Fibroblast of mammary gland (primary cell): ENCODE measurements at regions not wholly inside any gene's neighbourhood (a gene's known extent, or its start where the extent isn't known, plus 50 kb on each side); places are given as distances from the start of the nearest gene placed in this dataset.
"Not testable (repeated sequence)": the region's sequence is repeated elsewhere in the genome, so short reads cannot be mapped to it uniquely, and the experiment has no call there.

Source experiments
- DNase-seq: peaks from one replicate; pipeline ENCODE4 v3.0.0-alpha.2; 2010; ENCODE audit warnings: low read depth
- H3K4me3 ChIP-seq: 2 replicates; pipeline ENCODE4 v1.5.1; 2011; ENCODE audit warnings: low read depth, mild to moderate bottlenecking, low read length, moderate library complexity; ENCODE audit not compliant: control insufficient read depth
- TF ChIP-seq, protein P1 (sequence below): conservative IDR thresholded peaks from 2 replicates; pipeline ENCODE4 v1.5.1; 2011; ENCODE audit warnings: low read depth, low read length, inconsistent platforms; ENCODE audit not compliant: control insufficient read depth, insufficient read depth

DNA sequence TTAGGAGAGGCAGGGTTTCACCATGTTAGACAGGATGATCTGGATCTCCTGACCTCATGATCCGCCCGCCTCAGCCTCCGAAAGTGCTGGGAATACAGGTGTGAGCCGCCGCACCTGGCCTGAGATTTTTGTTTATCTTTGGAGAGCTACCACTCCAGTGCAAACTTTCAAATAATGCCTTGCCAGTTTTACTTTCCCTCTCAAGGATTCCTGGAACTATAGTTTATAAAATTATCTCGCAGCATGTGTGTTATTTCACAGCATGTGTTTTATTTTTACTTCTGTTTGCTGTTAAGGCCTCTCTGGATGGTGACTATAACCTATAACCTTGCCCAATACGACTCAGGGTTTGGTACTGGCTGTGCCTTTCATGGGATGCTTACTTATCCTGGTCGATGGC is 458.0 kb upstream of the NDN start:
- DNase-seq, H3K4me3 ChIP-seq: not testable (repeated sequence)

DNA sequence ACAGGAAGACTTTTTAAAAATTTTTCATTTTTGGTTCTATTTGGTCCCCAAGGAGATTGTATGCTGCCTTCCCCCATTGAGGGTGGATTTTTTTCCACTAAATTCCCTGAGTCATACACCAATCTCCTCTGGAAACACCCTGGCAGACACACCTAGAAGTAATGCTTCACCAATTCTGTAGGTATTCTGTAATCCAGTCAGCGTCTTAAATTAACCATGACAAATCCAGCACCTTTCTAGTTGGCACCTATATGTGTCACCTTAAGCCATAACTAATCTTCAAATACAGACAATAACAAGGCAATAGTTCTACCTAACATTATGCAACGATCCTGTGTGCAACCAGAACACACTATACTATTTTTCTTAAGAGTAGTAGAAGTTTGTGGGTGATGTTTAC is 459.1 kb upstream of the NDN start:
- TF ChIP-seq, protein P1, sequence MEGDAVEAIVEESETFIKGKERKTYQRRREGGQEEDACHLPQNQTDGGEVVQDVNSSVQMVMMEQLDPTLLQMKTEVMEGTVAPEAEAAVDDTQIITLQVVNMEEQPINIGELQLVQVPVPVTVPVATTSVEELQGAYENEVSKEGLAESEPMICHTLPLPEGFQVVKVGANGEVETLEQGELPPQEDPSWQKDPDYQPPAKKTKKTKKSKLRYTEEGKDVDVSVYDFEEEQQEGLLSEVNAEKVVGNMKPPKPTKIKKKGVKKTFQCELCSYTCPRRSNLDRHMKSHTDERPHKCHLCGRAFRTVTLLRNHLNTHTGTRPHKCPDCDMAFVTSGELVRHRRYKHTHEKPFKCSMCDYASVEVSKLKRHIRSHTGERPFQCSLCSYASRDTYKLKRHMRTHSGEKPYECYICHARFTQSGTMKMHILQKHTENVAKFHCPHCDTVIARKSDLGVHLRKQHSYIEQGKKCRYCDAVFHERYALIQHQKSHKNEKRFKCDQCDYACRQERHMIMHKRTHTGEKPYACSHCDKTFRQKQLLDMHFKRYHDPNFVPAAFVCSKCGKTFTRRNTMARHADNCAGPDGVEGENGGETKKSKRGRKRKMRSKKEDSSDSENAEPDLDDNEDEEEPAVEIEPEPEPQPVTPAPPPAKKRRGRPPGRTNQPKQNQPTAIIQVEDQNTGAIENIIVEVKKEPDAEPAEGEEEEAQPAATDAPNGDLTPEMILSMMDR = no peak
- no peak overlapping the region for H3K4me3 ChIP-seq
- no peak for DNase-seq

DNA sequence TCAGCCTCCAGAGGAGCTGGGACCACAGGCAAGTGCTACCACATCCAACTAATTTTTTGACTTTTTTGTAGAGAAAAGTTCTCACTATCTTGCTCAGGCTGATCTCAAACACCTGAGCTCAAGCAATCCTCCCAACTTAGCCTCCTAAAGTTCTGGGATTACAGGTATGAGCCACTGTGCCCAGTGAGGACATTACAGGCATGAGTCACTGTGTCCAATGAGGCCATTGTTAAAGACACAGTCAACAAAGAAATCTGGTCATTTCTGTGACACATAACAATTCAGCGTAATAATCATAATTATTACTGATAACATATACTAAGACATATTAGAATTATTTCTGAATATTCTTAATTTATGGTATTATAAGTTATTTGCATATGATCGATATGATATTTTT is 463.4 kb upstream of the NDN start:
- TF ChIP-seq, protein P1 = no peak
- no peak for DNase-seq
- H3K4me3 ChIP-seq = no peak overlapping the region

DNA sequence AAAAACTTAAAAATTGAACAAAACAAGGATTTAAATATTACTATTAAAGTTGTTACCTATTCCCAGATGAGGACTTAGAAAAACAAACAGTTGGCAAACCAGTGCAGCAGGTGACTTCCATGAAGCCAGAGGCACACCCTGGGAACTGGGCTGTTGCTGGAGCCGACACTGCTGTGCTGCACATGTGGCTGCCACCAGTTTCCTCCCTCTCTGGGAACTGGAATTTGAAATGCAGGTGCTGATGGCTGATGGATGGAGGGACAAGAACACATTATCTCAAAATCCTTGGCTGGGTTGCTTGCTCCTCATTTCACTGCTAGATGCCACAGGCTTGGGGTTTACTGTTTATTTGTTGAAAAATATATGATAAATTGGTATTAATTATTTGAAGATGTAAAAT is 471.2 kb upstream of the NDN start:
- DNase-seq, H3K4me3 ChIP-seq: not testable (repeated sequence)

DNA sequence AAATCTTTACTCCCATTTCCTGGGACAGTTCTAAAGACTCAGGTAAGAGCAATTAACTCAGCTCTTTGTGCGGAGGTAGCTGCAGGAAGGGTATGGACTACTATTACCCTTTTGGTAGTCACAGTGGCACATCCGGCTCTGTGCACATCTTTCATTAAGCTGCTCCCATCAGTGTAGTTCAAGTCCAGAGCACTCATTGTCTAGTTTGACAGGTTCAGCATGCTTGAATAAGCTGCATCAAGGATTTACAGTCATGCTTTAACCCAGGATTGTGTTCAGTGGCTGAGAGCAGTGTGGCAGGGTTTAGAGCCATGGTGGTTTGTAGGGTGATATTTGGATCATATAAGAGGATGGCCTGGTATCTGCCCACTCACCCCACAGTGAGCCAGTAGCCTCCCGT is 478.4 kb upstream of the NDN start:
- DNase-seq, H3K4me3 ChIP-seq: not testable (repeated sequence)

DNA sequence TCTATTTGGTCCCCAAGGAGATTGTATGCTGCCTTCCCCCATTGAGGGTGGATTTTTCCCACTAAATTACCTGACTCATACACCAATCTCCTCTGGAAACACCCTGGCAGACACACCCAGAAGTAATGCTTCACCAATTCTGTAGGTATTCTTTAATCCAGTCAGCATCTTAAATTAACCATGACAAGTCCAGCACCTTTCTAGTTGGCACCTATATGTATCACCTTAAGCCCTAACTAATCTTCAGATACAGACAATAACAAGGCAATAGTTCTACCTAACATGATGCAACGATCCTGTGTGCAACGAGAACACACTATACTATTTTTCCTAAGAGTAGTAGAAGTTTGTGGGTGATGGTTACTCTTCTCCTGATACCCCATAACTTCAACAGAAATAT is 473.3 kb upstream of the NPAP1 start:
- DNase-seq, H3K4me3 ChIP-seq: not testable (repeated sequence)

DNA sequence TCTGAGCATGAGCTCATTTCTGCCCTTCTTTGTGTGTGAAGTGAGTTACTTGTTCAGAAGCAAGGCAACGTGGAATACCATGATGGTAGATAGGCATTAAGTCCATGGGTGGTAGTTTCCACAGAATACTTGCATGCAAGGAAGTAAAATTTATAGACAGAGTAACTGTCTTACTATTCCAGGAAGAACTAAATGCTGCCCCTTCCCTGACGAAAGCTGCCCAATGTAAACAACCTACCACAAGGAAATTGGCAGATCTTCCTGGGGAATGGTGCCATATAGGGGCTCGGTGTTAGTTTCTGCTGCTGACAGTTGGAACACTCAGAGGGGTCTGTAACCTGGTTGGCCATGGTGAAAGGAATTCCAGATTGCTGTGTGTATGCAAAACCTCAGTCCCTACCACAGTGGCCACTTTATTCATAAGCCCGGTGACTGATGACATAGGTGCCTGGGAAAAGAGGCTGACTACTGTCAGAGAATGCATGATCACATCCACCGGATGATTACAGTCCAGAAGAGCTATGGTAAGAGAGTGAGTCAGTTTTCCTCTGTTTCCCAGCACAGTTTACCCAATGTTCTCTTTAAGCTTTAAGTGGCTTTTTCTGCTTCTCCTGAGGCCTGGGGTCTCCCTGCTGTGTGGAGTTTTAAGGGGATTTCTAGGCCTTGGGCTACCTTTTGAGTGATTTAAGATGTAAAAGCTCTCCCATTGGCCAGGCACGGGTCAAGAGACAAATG is 463.7 kb upstream of the NPAP1 start:
- not testable (repeated sequence) for DNase-seq, H3K4me3 ChIP-seq

DNA sequence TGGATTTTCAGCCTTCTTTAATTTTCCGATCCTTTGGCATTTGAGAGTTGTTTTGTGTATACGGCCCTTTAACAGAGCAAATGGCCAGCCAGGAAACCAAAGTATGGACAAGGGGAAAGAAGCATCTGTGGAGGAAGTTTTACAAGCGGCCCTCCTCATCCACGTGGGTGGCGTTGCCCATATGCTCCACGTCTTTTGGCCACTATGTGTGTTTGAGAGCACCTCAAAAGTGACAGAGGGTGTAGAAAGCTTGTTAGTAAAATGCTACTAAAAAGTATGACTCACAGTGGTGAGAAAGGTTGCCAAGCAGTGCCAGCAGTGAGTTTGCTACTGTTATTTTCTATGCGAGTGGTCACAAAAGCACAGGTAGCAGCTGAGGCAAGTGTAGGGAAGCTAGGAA is 451.8 kb upstream of the NPAP1 start:
- TF ChIP-seq, protein P1 = no peak
- no peak for DNase-seq
- no peak overlapping the region for H3K4me3 ChIP-seq

DNA sequence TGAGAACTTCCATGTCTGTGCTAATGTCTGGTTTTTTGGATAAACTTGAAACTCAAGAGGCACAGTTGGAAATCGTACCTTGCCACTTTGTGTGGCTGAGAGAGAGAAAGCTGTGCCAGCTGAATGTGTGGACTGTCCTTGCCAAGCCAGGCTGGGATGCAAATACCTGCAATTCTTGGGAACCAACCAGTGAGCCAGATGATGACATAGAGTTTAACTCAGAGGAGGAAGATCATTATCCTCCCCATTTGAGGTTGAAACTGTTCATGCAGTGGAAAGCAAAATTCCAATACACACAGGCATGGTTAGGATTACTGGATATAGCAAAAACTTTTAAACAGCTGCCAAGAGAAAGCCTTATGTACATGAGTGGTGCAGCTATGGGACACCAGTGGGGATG is 451.4 kb upstream of the NPAP1 start:
- no peak for DNase-seq
- no peak overlapping the region for H3K4me3 ChIP-seq
- TF ChIP-seq, protein P1 = no peak

DNA sequence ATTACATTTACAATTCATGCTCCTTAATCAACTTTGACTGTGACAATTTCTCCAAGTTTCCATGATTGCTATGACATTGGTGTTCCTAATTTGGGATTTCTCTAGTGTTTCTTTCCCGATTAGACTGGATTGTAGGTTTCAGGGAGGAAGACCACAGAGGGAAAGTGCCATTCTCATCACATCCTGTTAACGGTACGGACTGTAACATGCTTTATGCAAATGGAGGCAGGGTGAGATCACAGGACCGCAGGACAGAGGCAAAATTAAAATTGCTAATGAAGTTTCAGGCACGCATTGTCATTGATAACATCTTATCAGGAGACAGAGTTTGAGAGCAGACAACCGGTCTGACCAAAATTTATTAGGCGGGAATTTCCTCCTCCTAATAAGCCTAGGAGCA is 446.7 kb upstream of the NPAP1 start:
- H3K4me3 ChIP-seq, DNase-seq: not testable (repeated sequence)

DNA sequence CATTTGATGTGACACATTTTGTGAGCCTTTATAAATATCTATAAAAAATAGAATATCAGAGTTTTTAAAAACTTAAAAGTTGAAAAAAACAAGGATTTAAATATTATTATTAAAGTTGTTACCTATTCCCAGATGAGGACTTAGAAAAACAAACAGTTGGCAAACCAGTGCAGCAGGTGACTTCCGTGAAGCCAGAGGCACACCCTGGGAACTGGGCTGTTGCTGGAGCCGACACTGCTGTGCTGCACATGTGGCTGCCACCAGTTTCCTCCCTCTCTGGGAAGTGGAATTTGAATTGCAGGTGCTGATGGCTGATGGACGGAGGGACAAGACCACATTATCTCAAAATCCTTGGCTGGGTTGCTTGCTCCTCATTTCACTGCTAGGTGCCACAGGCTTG is 442.4 kb upstream of the NPAP1 start:
- not testable (repeated sequence) for H3K4me3 ChIP-seq, DNase-seq

DNA sequence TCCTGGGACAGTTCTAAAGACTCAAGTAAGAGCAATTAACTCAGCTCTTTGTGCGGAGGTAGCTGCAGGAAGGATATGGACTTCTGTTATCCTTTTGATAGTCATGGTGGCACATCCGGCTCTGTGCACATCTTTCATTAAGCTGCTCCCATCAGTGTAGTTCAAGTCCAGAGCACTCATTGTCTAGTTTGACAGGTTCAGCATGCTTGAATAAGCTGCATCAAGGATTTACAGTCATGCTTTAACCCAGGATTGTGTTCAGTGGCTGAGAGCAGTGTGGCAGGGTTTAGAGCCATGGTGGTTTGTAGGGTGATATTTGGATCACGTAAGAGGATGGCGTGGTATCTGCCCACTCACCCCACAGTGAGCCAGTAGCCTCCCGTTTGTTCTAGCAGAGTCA is 435.0 kb upstream of the NPAP1 start:
- not testable (repeated sequence) for DNase-seq

DNA sequence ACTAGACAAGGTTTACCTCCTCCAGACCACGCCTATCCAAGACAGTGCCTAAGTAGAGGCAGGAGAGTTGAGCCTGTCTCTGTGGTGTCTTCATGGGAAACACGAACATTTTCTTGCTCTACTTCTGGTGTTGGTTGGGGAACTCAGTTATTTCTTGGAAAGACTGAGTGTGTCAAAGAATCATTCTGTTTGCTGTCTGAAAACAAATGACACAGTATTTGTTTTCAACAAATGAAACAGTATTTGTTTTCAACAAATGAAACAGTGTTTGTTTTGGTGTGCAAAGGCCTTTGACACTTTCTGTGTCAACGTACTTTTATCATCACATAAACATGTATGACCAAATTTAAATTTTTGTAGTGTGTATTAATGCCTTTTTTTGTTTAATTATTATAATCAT is 416.5 kb upstream of the NPAP1 start:
- H3K4me3 ChIP-seq, DNase-seq: not testable (repeated sequence)

More for the DNA sequence above, 435.0 kb upstream of the NPAP1 start:
- H3K4me3 ChIP-seq = not testable (repeated sequence)

DNA sequence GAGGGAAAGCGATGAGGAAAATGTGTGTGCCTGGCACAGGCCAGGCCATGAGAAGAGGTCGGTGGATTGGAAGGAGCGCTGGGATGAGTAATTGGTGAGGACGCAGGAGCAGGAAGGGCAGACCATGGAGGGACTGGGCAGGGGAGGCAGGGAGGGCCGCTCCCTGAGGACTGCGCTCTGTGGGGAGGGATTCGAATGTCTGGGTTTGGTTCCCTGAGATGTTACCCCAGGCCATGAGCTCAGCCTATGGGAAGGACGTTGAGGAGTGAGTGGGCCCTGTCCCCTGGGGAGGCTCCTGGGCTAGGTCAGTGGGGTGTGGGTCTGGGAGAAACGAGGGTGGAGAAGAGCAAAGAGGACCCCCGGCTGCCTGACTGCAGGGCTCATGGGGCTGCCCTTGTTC is 415.2 kb upstream of the NPAP1 start:
- not testable (repeated sequence) for H3K4me3 ChIP-seq, DNase-seq

DNA sequence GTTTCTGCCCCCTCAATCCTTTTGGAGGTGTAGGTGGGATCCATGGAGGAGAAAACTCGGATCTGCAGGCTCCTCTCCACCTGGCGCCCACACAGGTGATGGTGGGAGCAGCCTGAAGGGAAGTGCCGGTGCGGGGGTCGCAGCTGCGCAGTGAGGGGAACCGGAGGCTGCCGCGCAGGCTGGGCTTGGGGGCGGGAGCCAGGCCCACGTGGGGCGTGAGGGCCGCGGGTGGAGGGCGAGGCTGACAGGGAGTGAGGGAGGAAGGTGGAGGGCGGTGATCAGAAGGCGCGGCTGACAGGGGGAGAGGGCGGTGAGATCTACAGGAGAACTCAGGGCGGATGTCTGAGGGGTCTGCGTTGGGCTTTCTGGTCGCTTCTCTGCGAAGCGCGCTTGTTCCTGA is 414.7 kb upstream of the NPAP1 start:
- H3K4me3 ChIP-seq, DNase-seq: not testable (repeated sequence)
